ENCODE measurements at regions not wholly inside any gene's neighbourhood (a gene's known extent, or its start where the extent isn't known, plus 50 kb on each side); places are given as distances from the start of the nearest gene placed in this dataset.

DNA sequence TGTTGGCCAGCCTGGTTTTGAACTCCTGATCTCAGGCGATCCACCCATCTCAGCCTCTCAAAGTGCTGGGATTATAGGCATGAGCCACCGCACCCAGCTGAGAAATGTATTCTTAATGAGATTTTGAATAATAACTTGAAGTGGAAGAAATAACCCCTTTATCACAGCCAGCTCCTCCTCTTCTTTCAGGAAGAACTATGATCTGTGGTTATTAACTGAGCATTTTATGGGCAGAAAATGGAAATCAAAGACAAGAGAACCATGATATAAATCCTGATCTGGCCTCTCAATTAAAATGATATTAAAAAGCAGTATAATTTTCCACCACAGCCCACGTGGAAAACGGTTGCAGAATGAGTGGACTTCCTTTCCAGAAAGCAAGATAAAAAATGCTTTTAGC is 206.6 kb downstream of the PRELID2 start:
- TF ChIP-seq, protein P1, sequence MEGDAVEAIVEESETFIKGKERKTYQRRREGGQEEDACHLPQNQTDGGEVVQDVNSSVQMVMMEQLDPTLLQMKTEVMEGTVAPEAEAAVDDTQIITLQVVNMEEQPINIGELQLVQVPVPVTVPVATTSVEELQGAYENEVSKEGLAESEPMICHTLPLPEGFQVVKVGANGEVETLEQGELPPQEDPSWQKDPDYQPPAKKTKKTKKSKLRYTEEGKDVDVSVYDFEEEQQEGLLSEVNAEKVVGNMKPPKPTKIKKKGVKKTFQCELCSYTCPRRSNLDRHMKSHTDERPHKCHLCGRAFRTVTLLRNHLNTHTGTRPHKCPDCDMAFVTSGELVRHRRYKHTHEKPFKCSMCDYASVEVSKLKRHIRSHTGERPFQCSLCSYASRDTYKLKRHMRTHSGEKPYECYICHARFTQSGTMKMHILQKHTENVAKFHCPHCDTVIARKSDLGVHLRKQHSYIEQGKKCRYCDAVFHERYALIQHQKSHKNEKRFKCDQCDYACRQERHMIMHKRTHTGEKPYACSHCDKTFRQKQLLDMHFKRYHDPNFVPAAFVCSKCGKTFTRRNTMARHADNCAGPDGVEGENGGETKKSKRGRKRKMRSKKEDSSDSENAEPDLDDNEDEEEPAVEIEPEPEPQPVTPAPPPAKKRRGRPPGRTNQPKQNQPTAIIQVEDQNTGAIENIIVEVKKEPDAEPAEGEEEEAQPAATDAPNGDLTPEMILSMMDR (IDR thresholded peaks at IDR 0.05; ENCODE audit: low read depth, low read length), result no peak
- no peak for TF ChIP-seq EZH2phosphoT487 (IDR thresholded peaks at IDR 0.05; ENCODE audit: low read depth)
